H1 (cell line): ENCODE measurements at regions not wholly inside any gene's neighbourhood (a gene's known extent, or its start where the extent isn't known, plus 50 kb on each side); places are given as distances from the start of the nearest gene placed in this dataset.

Experiments used
- CTCF ChIA-PET: fragments of 300-600 bp; sonication (Branson Sonifier 250); formaldehyde crosslinking; loops from one replicate; lab custom pipeline; 2021; ENCODE audit not compliant: partially characterized antibody; lab: Charles Lee
- POLR2A ChIA-PET: fragments of 300-600 bp; sonication (Branson Sonifier 250); formaldehyde crosslinking; loops from one replicate; lab custom pipeline; 2021; ENCODE audit warnings: inconsistent platforms; ENCODE audit not compliant: partially characterized antibody; lab: Charles Lee
- DNase-seq, 2 experiments: peaks; one replicate each; pipeline versions ENCODE4 v3.0.0 to v3.0.0-alpha.2; 2010 to 2022; ENCODE audit warnings: low spot score in 2 of 2, low read depth in 1 of 2, mixed read lengths in 1 of 2
- FAIRE-seq: peaks from 2 replicates; lab custom pipeline; 2011; peaks lifted over from hg19 to GRCh38; lab: Jason Lieb, UNC
- H2AFZ ChIP-seq: 2 replicates; pipeline ENCODE4 v1.8.1; 2012; ENCODE audit warnings: low read length, inconsistent platforms
- H2AK5ac ChIP-seq: 2 replicates; pipeline ENCODE4 v1.6.1; 2013; ENCODE audit warnings: low read depth, low read length
- H2BK120ac ChIP-seq: replicated peaks from 2 replicates; pipeline ENCODE3; 2013; ENCODE audit warnings: low read depth, low read length, inconsistent platforms
- H2BK12ac ChIP-seq: 2 replicates; pipeline ENCODE4 v1.6.1; 2013; ENCODE audit warnings: low read depth, low read length
- H2BK15ac ChIP-seq: 2 replicates; pipeline ENCODE4 v1.6.1; 2013; ENCODE audit warnings: low read length
- H2BK20ac ChIP-seq: 2 replicates; pipeline ENCODE4 v1.6.1; 2013; ENCODE audit warnings: low read length
- H2BK5ac ChIP-seq: 2 replicates; pipeline ENCODE4 v1.6.1; 2013; ENCODE audit warnings: low read depth, low read length
- H3K14ac ChIP-seq: 2 replicates; pipeline ENCODE4 v1.6.1; 2013; ENCODE audit warnings: inconsistent platforms; ENCODE audit not compliant: insufficient read length
- H3K18ac ChIP-seq: 2 replicates; pipeline ENCODE4 v1.6.1; 2013; ENCODE audit warnings: low read length; ENCODE audit errors: extremely low read depth
- H3K23ac ChIP-seq: 2 replicates; pipeline ENCODE4 v1.6.1; 2013; ENCODE audit warnings: inconsistent platforms; ENCODE audit not compliant: insufficient read length
- H3K23me2 ChIP-seq: 2 replicates; pipeline ENCODE4 v1.6.1; 2013; ENCODE audit warnings: low read depth, low read length
- H3K27ac ChIP-seq: 2 replicates; pipeline ENCODE4 v1.6.1; 2011; ENCODE audit warnings: low read depth, low read length, inconsistent platforms
- H3K27me3 ChIP-seq, 4 experiments: replicated peaks in 1 of 4; 1 replicate in 1 of 4; 2 replicates in 3 of 4; pipeline versions ENCODE4 v1.6.1 to v1.8.1; 2011 to 2013; ENCODE audit warnings: low read length in 3 of 4, mild to moderate bottlenecking in 3 of 4, inconsistent platforms in 2 of 4, mixed read lengths in 2 of 4, moderate library complexity in 1 of 4; ENCODE audit not compliant: control insufficient read depth in 3 of 4, insufficient read depth in 3 of 4; ENCODE audit errors: extremely low read depth in 1 of 4
- H3K36me3 ChIP-seq, 4 experiments: 2 replicates each; pipeline versions ENCODE4 v1.6.1 to v1.8.1; 2011 to 2013; ENCODE audit warnings: mild to moderate bottlenecking in 4 of 4, low read length in 3 of 4, moderate library complexity in 2 of 4, control low read depth in 1 of 4, inconsistent platforms in 1 of 4; ENCODE audit not compliant: insufficient read depth in 4 of 4, control insufficient read depth in 2 of 4
- H3K4ac ChIP-seq: replicated peaks from 2 replicates; pipeline ENCODE3; 2013; ENCODE audit warnings: low read length, low read depth, mixed read lengths, inconsistent platforms; ENCODE audit not compliant: insufficient read length
- H3K4me1 ChIP-seq, 4 experiments: replicated peaks in 1 of 4; 1 replicate in 1 of 4; 2 replicates in 3 of 4; pipeline versions ENCODE4 v1.6.1 to v1.8.1; 2011 to 2013; ENCODE audit warnings: low read length in 3 of 4, inconsistent platforms in 2 of 4, mixed read lengths in 1 of 4; ENCODE audit not compliant: insufficient read depth in 4 of 4, control insufficient read depth in 3 of 4
- H3K4me2 ChIP-seq, 2 experiments: 2 replicates each; pipeline versions ENCODE4 v1.6.1 to v1.8.1; 2011 to 2013; ENCODE audit warnings: low read depth in 2 of 2, low read length in 2 of 2, control low read depth in 1 of 2, inconsistent platforms in 1 of 2, mild to moderate bottlenecking in 1 of 2; ENCODE audit not compliant: insufficient read depth in 1 of 2
- H3K4me3 ChIP-seq, 4 experiments: fragments of 200-600, 300-600 bp in 1 of 4; sonication (generic), shearing (Covaris generic), sonication (Bioruptor Twin) in 1 of 4; 2 replicates each; pipeline versions ENCODE4 v1.5.1 to v1.8.1; 2011 to 2016; ENCODE audit warnings: low read length in 4 of 4, low read depth in 3 of 4, control low read depth in 2 of 4, inconsistent platforms in 2 of 4, mild to moderate bottlenecking in 2 of 4, mixed read lengths in 1 of 4, moderate library complexity in 1 of 4; ENCODE audit not compliant: insufficient read depth in 2 of 4; ENCODE audit errors: extremely low read depth in 1 of 4
- H3K56ac ChIP-seq: replicated peaks from 2 replicates; pipeline ENCODE3; 2013; ENCODE audit warnings: low read depth, mild to moderate bottlenecking, mixed read lengths, low read length, inconsistent platforms; ENCODE audit not compliant: insufficient read length
- H3K79me1 ChIP-seq: 2 replicates; pipeline ENCODE4 v1.6.1; 2013; ENCODE audit warnings: low read depth, low read length, control low read depth
- H3K79me2 ChIP-seq, 2 experiments: 2 replicates each; pipeline versions ENCODE4 v1.6.1 to v1.8.1; 2012 to 2013; ENCODE audit warnings: low read length in 2 of 2, mild to moderate bottlenecking in 2 of 2, inconsistent platforms in 1 of 2; ENCODE audit not compliant: insufficient read depth in 2 of 2, control insufficient read depth in 1 of 2
- H3K9ac ChIP-seq, 4 experiments: replicated peaks in 1 of 4; 1 replicate in 1 of 4; 2 replicates in 3 of 4; pipeline versions ENCODE4 v1.6.1 to v1.8.1; 2011 to 2013; ENCODE audit warnings: low read depth in 3 of 4, low read length in 3 of 4, control low read depth in 2 of 4, mild to moderate bottlenecking in 2 of 4, moderate library complexity in 2 of 4, inconsistent platforms in 1 of 4; ENCODE audit errors: extremely low read depth in 1 of 4
- H3K9me3 ChIP-seq, 2 experiments: 2 replicates each; pipeline versions ENCODE4 v1.6.1 to v1.8.1; 2012 to 2013; ENCODE audit warnings: mild to moderate bottlenecking in 2 of 2, moderate library complexity in 2 of 2, control low read depth in 1 of 2, inconsistent platforms in 1 of 2, low read depth in 1 of 2, low read length in 1 of 2, mixed read lengths in 1 of 2; ENCODE audit not compliant: insufficient read depth in 2 of 2
- H4K20me1 ChIP-seq, 2 experiments: replicated peaks in 1 of 2; 2 replicates each; pipeline versions ENCODE3 to v1.8.1; 2011 to 2013; ENCODE audit warnings: inconsistent platforms in 2 of 2, low read length in 2 of 2, mild to moderate bottlenecking in 1 of 2; ENCODE audit not compliant: insufficient read depth in 2 of 2, control insufficient read depth in 1 of 2
- H4K5ac ChIP-seq: 2 replicates; pipeline ENCODE4 v1.6.1; 2013; ENCODE audit warnings: low read length, low read depth, mixed read lengths, inconsistent platforms; ENCODE audit not compliant: insufficient read length
- H4K8ac ChIP-seq: 2 replicates; pipeline ENCODE4 v1.8.0; 2013; ENCODE audit warnings: mild to moderate bottlenecking, moderate library complexity, low read length, inconsistent platforms; ENCODE audit not compliant: insufficient read depth; ENCODE audit errors: extremely low read depth
- H4K91ac ChIP-seq: replicated peaks from 2 replicates; pipeline ENCODE3; 2013; ENCODE audit warnings: low read length, mixed read lengths, inconsistent platforms; ENCODE audit not compliant: insufficient read length
- BACH1 ChIP-seq: IDR thresholded peaks from 2 replicates; pipeline ENCODE4 v1.6.1; 2012; ENCODE audit warnings: low read length, improper control_type of control experiment
- MAX ChIP-seq: IDR thresholded peaks from 2 replicates; pipeline ENCODE4 v1.6.1; 2012; ENCODE audit warnings: inconsistent platforms
- WGBS, 2 experiments: shearing (Covaris generic) in 1 of 2; methylation state at CpG; one replicate each; pipeline versions ENCODE4 v1.1.6 to v1.1.7; 2013 to 2015; ENCODE audit warnings: low lambda C conversion rate in 2 of 2, mixed read lengths in 2 of 2, inconsistent platforms in 1 of 2, low coverage in 1 of 2, missing lambda C conversion rate in 1 of 2; ENCODE audit not compliant: insufficient replicate concordance in 2 of 2, insufficient coverage in 1 of 2, insufficient read length in 1 of 2; ENCODE audit errors: extremely low coverage in 1 of 2, missing lambda C conversion rate in 1 of 2; 5-methylcytosine and 5-hydroxymethylcytosine counted together

- no peak overlapping the region for H4K91ac ChIP-seq
- no peak overlapping the region for H3K4me2 ChIP-seq
- no peak overlapping the region for H2AK5ac ChIP-seq
- no peak overlapping the region for H3K18ac ChIP-seq
- H2BK15ac ChIP-seq = no peak overlapping the region
- H3K4me1 ChIP-seq = no peaks in the 10 kb centered on the region
- no peaks in the 10 kb centered on the region for H3K9me3 ChIP-seq
- no peak overlapping the region for H3K27ac ChIP-seq
- H3K27me3 ChIP-seq = no peaks in the 10 kb centered on the region
- no peak overlapping the region for H4K8ac ChIP-seq
- H3K79me1 ChIP-seq = no peaks in the 10 kb centered on the region
- H2BK5ac ChIP-seq = no peak overlapping the region
- H3K23me2 ChIP-seq = no peaks in the 10 kb centered on the region
- H2BK120ac ChIP-seq = no peak overlapping the region
- no peaks in the 10 kb centered on the region for H4K20me1 ChIP-seq
- H3K4ac ChIP-seq = no peak overlapping the region
- H3K56ac ChIP-seq = no peak overlapping the region
- no peak overlapping the region for H4K5ac ChIP-seq
- no peaks in the 10 kb centered on the region for H3K79me2 ChIP-seq
- H2AFZ ChIP-seq = no peak overlapping the region
- DNase-seq (no peak), FAIRE-seq (no peak)
- no peaks in the 10 kb centered on the region for H3K36me3 ChIP-seq
- POLR2A ChIA-PET = no interaction called here
- no peak overlapping the region for H2BK12ac ChIP-seq
- no peak overlapping the region for H2BK20ac ChIP-seq
- CTCF ChIA-PET = interaction anchor here (0.6 kb wide), 1 partner anchor 240 kb away, joined by 3 read pairs; no protein-coding TSS in a partner anchor
- WGBS, 2 experiments = 94% methylated on average over 3 of the region's 3 CpGs; no CpG with 5 or more reads in 1 of the 2 experiments
- H3K4me3 ChIP-seq = no peak overlapping the region
- no peak overlapping the region for H3K14ac ChIP-seq
- H3K9ac ChIP-seq = no peak overlapping the region
- H3K23ac ChIP-seq = no peak overlapping the region
- no peak for TF ChIP-seq MAX
- no peak for TF ChIP-seq BACH1
These were observed 1631.8 kb downstream of the CDH8 start for GRCh38 chr16:60404401-60404800.
